ENCODE measurements at regions not wholly inside any gene's neighbourhood (a gene's known extent, or its start where the extent isn't known, plus 50 kb on each side); places are given as distances from the start of the nearest gene placed in this dataset.

GRCh38 chr15:97026781-97027180, 696.3 kb downstream of the NR2F2 start:
- TF ChIP-seq, protein P1, sequence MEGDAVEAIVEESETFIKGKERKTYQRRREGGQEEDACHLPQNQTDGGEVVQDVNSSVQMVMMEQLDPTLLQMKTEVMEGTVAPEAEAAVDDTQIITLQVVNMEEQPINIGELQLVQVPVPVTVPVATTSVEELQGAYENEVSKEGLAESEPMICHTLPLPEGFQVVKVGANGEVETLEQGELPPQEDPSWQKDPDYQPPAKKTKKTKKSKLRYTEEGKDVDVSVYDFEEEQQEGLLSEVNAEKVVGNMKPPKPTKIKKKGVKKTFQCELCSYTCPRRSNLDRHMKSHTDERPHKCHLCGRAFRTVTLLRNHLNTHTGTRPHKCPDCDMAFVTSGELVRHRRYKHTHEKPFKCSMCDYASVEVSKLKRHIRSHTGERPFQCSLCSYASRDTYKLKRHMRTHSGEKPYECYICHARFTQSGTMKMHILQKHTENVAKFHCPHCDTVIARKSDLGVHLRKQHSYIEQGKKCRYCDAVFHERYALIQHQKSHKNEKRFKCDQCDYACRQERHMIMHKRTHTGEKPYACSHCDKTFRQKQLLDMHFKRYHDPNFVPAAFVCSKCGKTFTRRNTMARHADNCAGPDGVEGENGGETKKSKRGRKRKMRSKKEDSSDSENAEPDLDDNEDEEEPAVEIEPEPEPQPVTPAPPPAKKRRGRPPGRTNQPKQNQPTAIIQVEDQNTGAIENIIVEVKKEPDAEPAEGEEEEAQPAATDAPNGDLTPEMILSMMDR (IDR thresholded peaks at IDR 0.05): no peak
- no peak for TF ChIP-seq POLR2A (IDR thresholded peaks at IDR 0.05)

Data from heart left ventricle (tissue), 13 donors.